ENCODE measurements at regions not wholly inside any gene's neighbourhood (a gene's known extent, or its start where the extent isn't known, plus 50 kb on each side); places are given as distances from the start of the nearest gene placed in this dataset.

- BruUV-seq (replicated peaks): no TSS peak
- H3K9me2 ChIP-seq (ENCODE audit: insufficient read depth): no peaks in the 10 kb centered on the region
Observed at GRCh38 chrX:38959736-38960135, 158.5 kb downstream of the MID1IP1 start.

More at GRCh38 chrX:38959736-38960135, 158.5 kb downstream of the MID1IP1 start:
- ChIA-PET POLR2A (no interaction called here), RAD21 (ENCODE audit: low non-redundant PET in 1 of 2, low total read pairs in 2 of 2, uncharacterized antibody in 2 of 2, unreplicated experiment in 2 of 2) (no interaction called here), CTCF (no interaction called here)
- no peaks in the 10 kb centered on the region for H3K79me2 ChIP-seq (ENCODE audit: insufficient read depth, low read length)
- ATAC-seq (no peak), DNase-seq (ENCODE audit: low read depth, low spot score) (no peak)
- H3K4me2 ChIP-seq (ENCODE audit: low read length): no peak overlapping the region
- H4K20me1 ChIP-seq (ENCODE audit: insufficient read depth): no peaks in the 10 kb centered on the region
- no peak overlapping the region for H3K4me3 ChIP-seq (replicated peaks in 1 of 2; ENCODE audit: low read depth in 1 of 2, low read length in 2 of 2)
- no peak for TF ChIP-seq REST (IDR thresholded peaks at IDR 0.05; ENCODE audit: low read depth)
- no peak for TF ChIP-seq SRF (IDR thresholded peaks at IDR 0.05; ENCODE audit: low read depth)
- no peak for TF ChIP-seq SIN3A (IDR thresholded peaks at IDR 0.05; ENCODE audit: low read depth)
- TF ChIP-seq ELF1 (IDR thresholded peaks at IDR 0.05; ENCODE audit: borderline replicate concordance, low read depth): no peak
- no peak for TF ChIP-seq EZH2phosphoT487 (IDR thresholded peaks at IDR 0.05; ENCODE audit: borderline replicate concordance)
- TF ChIP-seq ZFX (IDR thresholded peaks at IDR 0.05): no peak
- no peak for TF ChIP-seq SP1 (IDR thresholded peaks at IDR 0.05; ENCODE audit: low read depth)
- no peak for TF ChIP-seq ZBTB33 (IDR thresholded peaks at IDR 0.05; ENCODE audit: extremely low read depth, insufficient replicate concordance, low read length)
- TF ChIP-seq CEBPB (IDR thresholded peaks at IDR 0.05; ENCODE audit: low read depth): no peak
- TF ChIP-seq YY1 (IDR thresholded peaks at IDR 0.05; ENCODE audit: extremely low read depth, insufficient replicate concordance, low read depth, low read length): no peak
- no peak for TF ChIP-seq FOSL1 (IDR thresholded peaks at IDR 0.05; ENCODE audit: low read depth)
- TF ChIP-seq POLR2A (IDR thresholded peaks at IDR 0.05; ENCODE audit: borderline replicate concordance, extremely low read depth, insufficient read depth, insufficient read length): no peak
- TF ChIP-seq EGR1 (IDR thresholded peaks at IDR 0.05; ENCODE audit: low read depth): no peak
- TF ChIP-seq ATF3 (IDR thresholded peaks at IDR 0.05): no peak
- no peak for TF ChIP-seq CTCF (IDR thresholded peaks at IDR 0.05 in 2 of 3, conservative IDR thresholded peaks at IDR 0.05 in 1 of 3; ENCODE audit: borderline replicate concordance in 1 of 3, insufficient read depth in 1 of 3, low read depth in 2 of 3, low read length in 2 of 3)
- no peak for TF ChIP-seq TCF7L2 (IDR thresholded peaks at IDR 0.05; ENCODE audit: borderline replicate concordance, extremely low read depth, insufficient read depth, insufficient read length)
- TF ChIP-seq CBX3 (IDR thresholded peaks at IDR 0.05; ENCODE audit: low read depth): no peak
- no peak for TF ChIP-seq POLR2AphosphoS5 (IDR thresholded peaks at IDR 0.05; ENCODE audit: low read depth, low read length)
- no peak for TF ChIP-seq MAX (IDR thresholded peaks at IDR 0.05)
- no peaks in the 10 kb centered on the region for H3K27me3 ChIP-seq (ENCODE audit: insufficient read depth, low read length)
- intact Hi-C loops (cut with micrococcal nuclease): no loop called here
- no peak overlapping the region for H3K27ac ChIP-seq (ENCODE audit: low read depth, low read length)
- H3K4me1 ChIP-seq (ENCODE audit: control insufficient read depth in 1 of 2, insufficient read depth in 2 of 2, low read length in 2 of 2): no peaks in the 10 kb centered on the region
- no peaks in the 10 kb centered on the region for H3K9me3 ChIP-seq (ENCODE audit: control insufficient read depth in 1 of 2, insufficient read depth in 1 of 2, low read depth in 1 of 2, low read length in 2 of 2)
- H2AFZ ChIP-seq (ENCODE audit: low read depth, low read length, poor library complexity, severe bottlenecking): no peak overlapping the region
- no peaks in the 10 kb centered on the region for H3K36me3 ChIP-seq (ENCODE audit: control insufficient read depth in 1 of 2, insufficient read depth in 2 of 2, low read length in 2 of 2)
- no peak overlapping the region for H3K9ac ChIP-seq (ENCODE audit: low read length)

Measured in HCT116 (cell line).